IMR-90 (cell line): ENCODE measurements at regions not wholly inside any gene's neighbourhood (a gene's known extent, or its start where the extent isn't known, plus 50 kb on each side); places are given as distances from the start of the nearest gene placed in this dataset.

Source experiments
- BHLHE40 ChIP-seq: fragments of 150-350 bp; IDR thresholded peaks from 2 replicates; pipeline ENCODE4 v1.6.1; 2016; ENCODE audit warnings: mild to moderate bottlenecking, low read depth, low read length
- FOS ChIP-seq: fragments of 150-350 bp; IDR thresholded peaks from 2 replicates; pipeline ENCODE4 v1.6.1; 2016; ENCODE audit warnings: low read depth, low read length
- MAFK ChIP-seq: IDR thresholded peaks from 2 replicates; pipeline ENCODE4 v1.6.1; 2012; ENCODE audit warnings: low read depth, low read length, improper control_type of control experiment
- MAZ ChIP-seq: IDR thresholded peaks from 2 replicates; pipeline ENCODE4 v1.6.1; 2012; ENCODE audit warnings: low read depth, mild to moderate bottlenecking, low read length, improper control_type of control experiment, moderate library complexity, borderline replicate concordance
- NFE2L2 ChIP-seq: fragments of 150-350 bp; IDR thresholded peaks from 2 replicates; pipeline ENCODE4 v1.6.1; 2016; ENCODE audit warnings: low read depth, mild to moderate bottlenecking, low read length
- POLR2A ChIP-seq: IDR thresholded peaks from 2 replicates; pipeline ENCODE4 v1.6.1; 2012; ENCODE audit warnings: mild to moderate bottlenecking, low read depth, low read length
- RAD21 ChIP-seq: IDR thresholded peaks from 2 replicates; pipeline ENCODE4 v1.6.1; 2012; ENCODE audit warnings: low read length, improper control_type of control experiment
- RFX5 ChIP-seq: IDR thresholded peaks from 2 replicates; pipeline ENCODE4 v1.8.0; 2012; ENCODE audit warnings: low read depth, mild to moderate bottlenecking, low read length, moderate library complexity
- SMC3 ChIP-seq: fragments of 150-350 bp; IDR thresholded peaks from 2 replicates; pipeline ENCODE4 v1.6.1; 2016; ENCODE audit warnings: low read depth, mild to moderate bottlenecking, antibody characterized with exemption, low read length, moderate library complexity
- TF ChIP-seq, protein P1 (sequence below): conservative IDR thresholded peaks from 2 replicates; pipeline ENCODE4 v1.5.1; 2012; ENCODE audit warnings: mild to moderate bottlenecking, low read depth, low read length, improper control_type of control experiment
- TF ChIP-seq, protein P2 (sequence below): fragments of 150-350 bp; IDR thresholded peaks from 2 replicates; pipeline ENCODE4 v1.6.1; 2017; ENCODE audit warnings: mild to moderate bottlenecking, antibody characterized with exemption, low read length, low read depth

DNA sequence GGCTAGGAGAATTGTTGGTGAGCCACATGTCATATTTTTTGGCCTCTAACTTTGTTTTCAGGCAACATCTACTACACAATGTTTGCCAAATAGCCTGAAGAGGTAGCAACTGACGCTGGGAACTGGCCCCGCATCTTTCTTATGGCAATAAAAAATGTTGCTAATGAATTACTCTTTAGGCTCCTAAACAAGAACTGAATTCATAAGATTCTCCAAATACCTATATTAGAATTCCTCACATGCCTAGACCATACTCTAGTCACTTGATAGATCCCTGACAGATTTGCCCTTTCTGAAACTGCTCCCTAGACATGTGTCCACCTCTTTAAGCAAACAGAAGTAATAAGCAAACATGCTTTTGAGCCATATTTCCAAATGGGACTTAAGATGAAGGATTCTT is 209.0 kb upstream of the ATXN7L3B start:
- TF ChIP-seq, protein P1, sequence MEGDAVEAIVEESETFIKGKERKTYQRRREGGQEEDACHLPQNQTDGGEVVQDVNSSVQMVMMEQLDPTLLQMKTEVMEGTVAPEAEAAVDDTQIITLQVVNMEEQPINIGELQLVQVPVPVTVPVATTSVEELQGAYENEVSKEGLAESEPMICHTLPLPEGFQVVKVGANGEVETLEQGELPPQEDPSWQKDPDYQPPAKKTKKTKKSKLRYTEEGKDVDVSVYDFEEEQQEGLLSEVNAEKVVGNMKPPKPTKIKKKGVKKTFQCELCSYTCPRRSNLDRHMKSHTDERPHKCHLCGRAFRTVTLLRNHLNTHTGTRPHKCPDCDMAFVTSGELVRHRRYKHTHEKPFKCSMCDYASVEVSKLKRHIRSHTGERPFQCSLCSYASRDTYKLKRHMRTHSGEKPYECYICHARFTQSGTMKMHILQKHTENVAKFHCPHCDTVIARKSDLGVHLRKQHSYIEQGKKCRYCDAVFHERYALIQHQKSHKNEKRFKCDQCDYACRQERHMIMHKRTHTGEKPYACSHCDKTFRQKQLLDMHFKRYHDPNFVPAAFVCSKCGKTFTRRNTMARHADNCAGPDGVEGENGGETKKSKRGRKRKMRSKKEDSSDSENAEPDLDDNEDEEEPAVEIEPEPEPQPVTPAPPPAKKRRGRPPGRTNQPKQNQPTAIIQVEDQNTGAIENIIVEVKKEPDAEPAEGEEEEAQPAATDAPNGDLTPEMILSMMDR, result no peak
- TF ChIP-seq POLR2A (no peak), RFX5 (no peak), NFE2L2 (no peak), BHLHE40 (no peak), RAD21 (no peak), MAZ (no peak), MAFK (no peak), FOS (no peak), SMC3 (no peak)
- TF ChIP-seq, protein P2, sequence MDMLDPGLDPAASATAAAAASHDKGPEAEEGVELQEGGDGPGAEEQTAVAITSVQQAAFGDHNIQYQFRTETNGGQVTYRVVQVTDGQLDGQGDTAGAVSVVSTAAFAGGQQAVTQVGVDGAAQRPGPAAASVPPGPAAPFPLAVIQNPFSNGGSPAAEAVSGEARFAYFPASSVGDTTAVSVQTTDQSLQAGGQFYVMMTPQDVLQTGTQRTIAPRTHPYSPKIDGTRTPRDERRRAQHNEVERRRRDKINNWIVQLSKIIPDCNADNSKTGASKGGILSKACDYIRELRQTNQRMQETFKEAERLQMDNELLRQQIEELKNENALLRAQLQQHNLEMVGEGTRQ, result no peak
